NCI-H748 treated with DMSO at 0.1 percent for 48 hours (cell line): ENCODE measurements at regions not wholly inside any gene's neighbourhood (a gene's known extent, or its start where the extent isn't known, plus 50 kb on each side); places are given as distances from the start of the nearest gene placed in this dataset.

Experiments used
- DNase-seq: peaks from one replicate; lab custom pipeline; 2025; lab: John Stamatoyannopoulos, UW

GRCh38 chr15:97501291-97501690 lies 459.2 kb upstream of the ARRDC4 start:
- no peak for DNase-seq

GRCh38 chr15:97502038-97502437 lies 458.5 kb upstream of the ARRDC4 start:
- no peak for DNase-seq

DNA sequence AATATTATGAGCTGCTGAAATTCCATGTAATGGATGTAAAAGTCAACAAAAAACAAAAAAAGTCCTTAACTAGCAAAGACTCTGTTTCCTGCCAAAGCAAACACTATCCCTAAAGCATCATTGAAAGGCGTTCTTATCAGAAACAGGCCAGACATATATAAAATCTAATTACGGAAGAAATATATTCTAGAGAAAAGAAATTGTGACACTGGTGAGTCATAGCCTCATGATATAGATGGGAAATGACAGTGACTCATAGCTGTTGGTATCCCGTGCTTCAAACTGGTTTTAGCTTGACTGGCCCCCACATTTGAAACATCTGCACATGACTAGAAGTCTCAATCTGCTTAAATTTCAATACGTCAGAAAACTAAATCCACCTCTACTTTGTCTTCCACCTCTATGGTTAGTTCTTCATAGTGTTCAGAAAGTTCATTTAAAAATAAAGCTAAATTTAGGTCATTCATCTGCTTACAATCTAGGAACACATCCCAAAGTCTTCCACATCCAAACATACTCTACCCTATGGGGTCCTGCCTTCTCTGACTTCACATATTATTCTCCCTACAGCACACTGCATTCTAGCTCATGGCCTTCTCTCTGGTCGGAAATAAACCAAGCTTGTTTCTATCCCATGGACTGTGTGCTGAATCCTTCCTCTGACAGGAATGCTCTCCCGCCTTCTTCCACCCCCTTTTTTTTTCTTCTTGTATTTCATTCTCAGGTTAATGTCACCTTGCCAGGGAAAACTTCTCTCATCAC lies 456.3 kb upstream of the ARRDC4 start:
- no peak for DNase-seq

DNA sequence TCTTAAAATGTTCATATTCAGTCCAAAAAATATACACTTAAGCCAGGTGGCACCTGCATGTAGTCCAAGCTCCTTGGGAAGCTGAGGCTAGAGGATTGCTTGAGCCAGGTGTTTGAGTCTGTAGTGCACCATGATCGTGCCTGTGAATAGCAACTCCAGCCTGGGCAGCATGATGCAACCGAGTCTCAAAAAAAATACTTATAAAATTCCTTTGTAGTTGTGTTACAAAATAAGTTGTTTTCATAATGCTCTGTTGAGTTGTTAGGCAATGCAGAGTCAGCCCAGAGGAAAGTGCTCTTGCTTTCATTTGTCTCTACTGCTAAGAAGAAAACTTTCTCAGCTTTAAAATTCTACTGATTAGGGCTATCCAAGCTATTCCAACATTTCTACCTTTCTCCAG lies 442.8 kb upstream of the ARRDC4 start:
- DNase-seq, result no peak

GRCh38 chr15:97520689-97521088 lies 439.8 kb upstream of the ARRDC4 start:
- DNase-seq, result no peak

GRCh38 chr15:97521381-97522285 lies 438.9 kb upstream of the ARRDC4 start:
- DNase-seq, result no peak

DNA sequence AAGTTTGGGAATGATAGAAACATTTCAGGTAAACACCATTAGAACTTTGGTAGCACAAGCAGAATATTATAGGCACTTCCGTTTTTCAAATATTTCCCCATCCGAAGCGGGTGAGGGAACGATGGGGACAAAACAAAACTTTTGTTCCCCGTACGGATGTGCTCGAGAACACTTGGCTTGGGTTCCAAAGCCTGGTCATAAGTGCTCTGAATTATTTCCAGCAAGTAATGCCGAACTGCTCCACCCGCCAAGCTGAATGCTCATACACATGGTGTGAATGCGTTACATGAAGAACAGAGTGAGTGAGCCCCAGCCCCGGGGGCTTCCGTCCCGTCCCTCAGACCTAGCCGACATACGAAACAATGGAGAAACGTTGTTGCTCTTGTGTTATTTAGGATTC lies 438.2 kb upstream of the ARRDC4 start:
- no peak for DNase-seq

DNA sequence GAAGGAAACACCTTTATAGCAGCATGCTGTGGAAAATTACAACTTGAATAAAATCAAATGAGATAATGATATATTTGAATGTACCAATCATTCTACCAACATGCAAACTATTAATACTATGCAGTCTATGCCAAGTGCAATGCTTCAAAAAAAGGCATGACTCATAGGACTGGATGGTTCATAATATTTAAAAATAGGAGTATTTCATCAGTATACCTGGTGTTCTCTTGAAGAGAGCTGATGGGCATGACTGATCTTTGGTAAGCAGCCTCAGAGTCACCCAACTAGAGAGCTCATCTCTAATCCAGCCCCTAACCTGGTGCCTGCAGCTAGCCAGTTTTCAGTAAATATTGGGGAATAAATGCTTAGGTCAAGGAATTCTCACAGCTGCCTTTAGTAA lies 434.7 kb upstream of the ARRDC4 start:
- DNase-seq, result no peak

DNA sequence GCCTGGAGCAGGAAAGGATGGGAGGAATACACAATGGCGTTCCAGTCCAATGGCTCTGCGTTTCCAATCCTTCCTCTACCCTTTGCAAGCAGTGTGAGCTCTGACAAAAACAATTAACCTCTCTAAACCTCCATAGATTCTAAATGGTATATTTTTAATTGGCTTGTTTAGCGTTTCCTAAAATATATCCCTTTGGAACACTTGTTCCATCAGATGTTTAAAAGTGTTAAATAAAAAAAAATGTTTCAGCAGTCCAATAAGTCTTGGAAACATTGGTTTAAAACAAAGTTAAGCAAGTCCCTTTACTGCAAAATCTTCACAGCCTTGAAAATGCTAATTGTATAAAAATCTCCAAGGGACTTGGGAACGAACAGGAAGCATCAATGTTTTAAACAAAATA lies 432.3 kb upstream of the ARRDC4 start:
- no peak for DNase-seq

- no peak for DNase-seq
These were observed 414.7 kb upstream of the ARRDC4 start for GRCh38 chr15:97545799-97546198.

DNA sequence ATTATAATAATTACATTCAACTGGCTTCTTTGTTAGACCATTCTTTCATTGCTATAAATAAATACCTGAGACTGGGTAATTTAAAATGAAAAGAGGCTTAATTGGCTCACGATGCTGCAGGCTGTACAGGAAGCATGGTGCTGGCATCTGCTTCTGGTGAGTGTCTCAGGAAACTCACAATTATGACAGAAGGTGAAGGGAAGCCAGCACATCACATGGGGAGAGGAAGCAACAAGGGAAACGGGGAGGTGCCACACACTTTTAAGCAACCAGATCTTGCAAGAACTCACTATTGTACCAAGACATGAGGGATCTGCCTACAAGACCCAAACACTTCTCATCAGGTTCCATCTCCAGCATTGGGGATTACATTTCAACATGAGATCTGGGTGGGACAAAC lies 413.1 kb upstream of the ARRDC4 start:
- DNase-seq, result peak; percentile 14

GRCh38 chr15:97561529-97561928 lies 399.0 kb upstream of the ARRDC4 start:
- DNase-seq, result no peak

GRCh38 chr15:97563516-97563915 lies 397.0 kb upstream of the ARRDC4 start:
- DNase-seq, result no peak

GRCh38 chr15:97566961-97567360 lies 393.5 kb upstream of the ARRDC4 start:
- DNase-seq, result no peak

DNA sequence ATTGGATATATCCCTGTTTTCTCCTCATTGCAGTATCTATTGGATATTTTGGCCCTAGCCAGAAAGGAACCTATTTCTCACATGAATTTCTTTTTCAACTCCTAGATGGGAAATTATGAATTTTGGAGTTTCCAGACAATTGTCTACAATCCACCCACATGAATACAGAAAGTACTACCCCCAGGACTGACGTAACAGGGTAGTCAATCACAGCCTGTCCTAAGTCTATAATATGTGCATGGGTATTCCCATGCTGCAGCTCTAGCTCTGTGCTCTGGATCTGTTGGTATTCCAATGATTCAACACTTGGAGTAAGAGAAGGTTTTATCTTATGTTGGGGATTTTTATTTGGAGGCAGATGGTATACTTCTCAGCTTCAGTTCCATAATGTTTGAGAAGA lies 393.1 kb upstream of the ARRDC4 start:
- DNase-seq, result no peak

DNA sequence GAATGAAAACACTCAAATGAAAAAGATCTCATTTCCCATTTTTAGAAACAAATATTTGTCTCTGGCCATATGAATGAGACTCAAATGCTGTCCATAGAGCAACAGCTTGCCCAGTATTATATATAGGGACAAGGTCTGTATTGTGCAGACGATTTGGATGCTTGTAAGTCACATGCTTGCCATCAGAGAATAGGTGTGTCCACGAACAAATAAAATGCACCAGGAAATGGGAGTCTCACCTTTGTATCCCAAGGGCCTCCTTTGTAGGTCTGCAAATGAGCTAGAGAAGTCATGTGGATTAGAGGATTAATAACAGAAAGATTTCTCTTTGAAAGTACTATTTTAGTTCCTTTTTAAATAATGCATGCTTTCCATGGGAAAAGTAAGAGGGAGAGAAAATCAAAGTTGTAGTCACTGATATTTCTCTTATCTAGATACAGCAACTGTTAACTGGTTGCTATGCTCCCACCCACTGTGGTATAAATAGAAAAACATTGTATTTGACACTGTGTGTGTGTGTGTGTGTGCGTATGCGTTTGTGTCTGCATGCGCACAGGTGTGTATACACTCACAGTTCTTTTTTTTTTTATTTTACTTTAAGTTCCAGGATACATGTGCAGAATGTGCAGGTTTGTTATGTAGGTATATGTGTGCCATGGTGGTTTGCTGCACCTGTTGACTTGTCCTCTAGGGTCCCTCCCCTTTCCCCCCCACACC lies 383.4 kb upstream of the ARRDC4 start:
- peak; percentile 11 for DNase-seq

DNA sequence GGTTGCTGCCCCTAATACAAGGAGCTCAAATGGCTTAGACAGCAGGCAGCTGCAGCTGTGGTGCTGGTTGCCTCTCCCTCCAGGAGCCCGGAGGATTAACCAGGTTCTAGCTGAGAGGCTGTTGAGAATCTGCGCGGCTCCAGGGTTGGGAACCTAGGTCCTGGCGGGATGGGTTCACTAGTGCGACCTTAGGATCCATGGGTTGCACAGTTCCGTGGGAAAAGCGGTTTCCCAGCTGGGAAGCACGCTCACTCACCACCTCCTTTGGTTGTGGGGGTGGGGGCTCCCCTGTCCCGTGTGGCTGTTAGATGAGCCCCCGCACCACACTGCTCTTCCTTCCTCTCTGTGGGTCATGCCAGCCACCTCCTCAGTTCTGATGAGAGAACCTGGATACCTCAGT lies 375.1 kb upstream of the ARRDC4 start:
- DNase-seq, result no peak

- no peak for DNase-seq
These were observed 367.7 kb upstream of the ARRDC4 start for GRCh38 chr15:97592778-97593177.

GRCh38 chr15:97597801-97598200 lies 362.7 kb upstream of the ARRDC4 start:
- no peak for DNase-seq

GRCh38 chr15:97598353-97598798 lies 362.1 kb upstream of the ARRDC4 start:
- DNase-seq, result peak; percentile 8

GRCh38 chr15:97600190-97600589 lies 360.3 kb upstream of the ARRDC4 start:
- no peak for DNase-seq

- no peak for DNase-seq
These were observed 355.8 kb upstream of the ARRDC4 start for GRCh38 chr15:97604677-97605076.

DNA sequence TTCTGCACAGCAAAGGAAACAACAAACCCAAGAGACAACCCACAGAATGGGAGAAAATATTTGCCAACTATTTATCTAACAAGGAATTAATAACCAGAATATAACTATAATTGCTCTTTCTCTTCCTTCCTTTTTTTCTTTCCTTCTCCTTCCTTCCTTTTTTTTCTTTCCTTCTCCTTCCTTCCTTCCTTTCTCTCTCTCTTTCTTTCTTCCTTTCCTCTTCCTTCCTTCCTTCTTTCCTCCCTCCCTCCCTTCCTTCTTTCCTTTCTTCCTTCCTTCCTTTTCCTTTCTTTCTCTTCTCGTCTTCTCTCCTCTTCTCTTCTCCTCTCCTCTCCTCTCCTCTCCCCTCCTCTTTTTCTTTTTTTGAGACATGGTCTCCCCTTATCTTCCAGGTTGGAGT lies 345.4 kb upstream of the ARRDC4 start:
- no peak for DNase-seq
